Prostate gland (tissue), 2 donors: ENCODE measurements at regions not wholly inside any gene's neighbourhood (a gene's known extent, or its start where the extent isn't known, plus 50 kb on each side); places are given as distances from the start of the nearest gene placed in this dataset.
"Not testable (repeated sequence)": the region's sequence is repeated elsewhere in the genome, so short reads cannot be mapped to it uniquely, and the experiment has no call there.

Experiments
- CTCF ChIP-seq, 4 experiments: fragments of 200-600 bp in 2 of 4; fragments of 450-650 bp in 2 of 4; sonication (generic) in 2 of 4; IDR thresholded peaks; 1 replicate in 3 of 4; 2 replicates in 1 of 4; pipeline ENCODE4 v1.5.1; 2016 to 2019; ENCODE audit warnings: antibody characterized with exemption in 4 of 4, mild to moderate bottlenecking in 2 of 4, moderate library complexity in 2 of 4
- POLR2A ChIP-seq: fragments of 450-650 bp; IDR thresholded peaks from one replicate; pipeline ENCODE4 v1.6.1; 2016; ENCODE audit warnings: antibody characterized with exemption, mild to moderate bottlenecking

DNA sequence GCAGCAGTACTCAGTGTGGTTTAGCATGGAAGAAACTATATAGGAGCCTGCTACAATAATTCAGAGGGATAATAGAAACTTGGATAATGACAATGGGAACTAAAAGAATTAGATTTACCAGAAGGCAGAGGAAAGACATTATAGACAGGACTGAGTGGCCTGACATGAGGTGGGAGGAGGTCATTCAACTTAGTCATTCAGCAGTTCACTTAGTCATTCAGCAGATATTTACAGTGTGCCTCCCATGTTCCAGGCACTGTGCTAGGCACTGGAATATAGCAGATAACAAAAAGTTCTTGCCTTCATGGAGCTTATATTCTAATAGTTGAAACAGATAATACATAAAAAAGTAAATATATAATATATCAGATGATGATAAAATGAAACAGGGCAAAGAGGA is 110.9 kb upstream of the IKBKE start:
- TF ChIP-seq CTCF (IDR thresholded peaks at IDR 0.05); POLR2A: not testable (repeated sequence)
